LHCN-M2 (cell line): ENCODE measurements at regions not wholly inside any gene's neighbourhood (a gene's known extent, or its start where the extent isn't known, plus 50 kb on each side); places are given as distances from the start of the nearest gene placed in this dataset.
A peak's percentile ranks its signal among the peaks of the same experiment; 100 is the strongest.

Source experiments
- DNase-seq: peaks from one replicate; pipeline ENCODE4 v3.0.0-alpha.2; 2012; ENCODE audit warnings: low read depth

- no peak for DNase-seq
These were observed 140.6 kb downstream of the IRS2 start for GRCh38 chr13:109645831-109646230.

GRCh38 chr13:109644956-109645355 lies 141.4 kb downstream of the IRS2 start:
- no peak for DNase-seq

GRCh38 chr13:109644069-109644750 lies 142.2 kb downstream of the IRS2 start:
- no peak for DNase-seq

- DNase-seq: no peak
These were observed 144.0 kb downstream of the IRS2 start for GRCh38 chr13:109642358-109642757.

GRCh38 chr13:109636736-109637135 lies 149.6 kb downstream of the IRS2 start:
- DNase-seq: no peak

GRCh38 chr13:109631069-109631468 lies 155.3 kb downstream of the IRS2 start:
- DNase-seq: no peak

GRCh38 chr13:109630271-109630670 lies 156.1 kb downstream of the IRS2 start:
- no peak for DNase-seq

GRCh38 chr13:109629737-109630136 lies 156.6 kb downstream of the IRS2 start:
- no peak for DNase-seq

- DNase-seq: peak; percentile 73
These were observed 158.1 kb downstream of the IRS2 start for GRCh38 chr13:109628251-109628699.

- DNase-seq: no peak
These were observed 158.7 kb downstream of the IRS2 start for GRCh38 chr13:109627649-109628048.

- DNase-seq: peak; percentile 17
These were observed 159.8 kb downstream of the IRS2 start for GRCh38 chr13:109626386-109627171.

GRCh38 chr13:109625156-109625555 lies 161.2 kb downstream of the IRS2 start:
- no peak for DNase-seq

- DNase-seq: no peak
These were observed 164.4 kb downstream of the IRS2 start for GRCh38 chr13:109622006-109622405.

- peak; percentile 4 for DNase-seq
These were observed 170.5 kb downstream of the IRS2 start for GRCh38 chr13:109615721-109616420.

- DNase-seq: no peak
These were observed 174.3 kb downstream of the IRS2 start for GRCh38 chr13:109611912-109612691.

- peak; percentile 5 for DNase-seq
These were observed 175.9 kb downstream of the IRS2 start for GRCh38 chr13:109610517-109610916.

GRCh38 chr13:109608503-109608902 lies 177.9 kb downstream of the IRS2 start:
- no peak for DNase-seq

GRCh38 chr13:109608059-109608458 lies 178.3 kb downstream of the IRS2 start:
- no peak for DNase-seq

- DNase-seq: no peak
These were observed 179.9 kb downstream of the IRS2 start for GRCh38 chr13:109606520-109606919.

- no peak for DNase-seq
These were observed 180.5 kb downstream of the IRS2 start for GRCh38 chr13:109605846-109606245.

GRCh38 chr13:109604894-109605293 lies 181.5 kb downstream of the IRS2 start:
- no peak for DNase-seq

- DNase-seq: no peak
These were observed 184.0 kb downstream of the IRS2 start for GRCh38 chr13:109602356-109602755.
